ENCODE measurements at regions not wholly inside any gene's neighbourhood (a gene's known extent, or its start where the extent isn't known, plus 50 kb on each side); places are given as distances from the start of the nearest gene placed in this dataset.

- Histone ChIP-seq H3K27me3 (replicated peaks; ENCODE audit: control insufficient read depth, insufficient read depth, low read length) (no peaks in the 10 kb centered on the region), H3K4me3 (ENCODE audit: low read depth, low read length) (no peak overlapping the region), H3K4me1 (peaks cover 7% of the 10 kb centered on the region), H3K9me3 (no peaks in the 10 kb centered on the region), H3K36me3 (ENCODE audit: control insufficient read depth, insufficient read depth, low read length) (no peaks in the 10 kb centered on the region)
- H3K4me1 Mint-ChIP-seq (ENCODE audit: low read depth, unreplicated experiment) = peaks cover 8% of the 10 kb centered on the region
- no peak overlapping the region for H3K27ac Mint-ChIP-seq (ENCODE audit: unreplicated experiment)
- CTCF ChIA-PET = no interaction called here
- intact Hi-C loops (cut with micrococcal nuclease; ENCODE audit: unreplicated experiment) = no loop called here
- no peaks in the 10 kb centered on the region for H3K27me3 Mint-ChIP-seq (ENCODE audit: insufficient read depth, unreplicated experiment)
- no peaks in the 10 kb centered on the region for H3K9me3 Mint-ChIP-seq (ENCODE audit: unreplicated experiment)
- no TSS peak for BruUV-seq (replicated peaks)
- H3K36me3 Mint-ChIP-seq (ENCODE audit: insufficient read depth, unreplicated experiment) = no peaks in the 10 kb centered on the region
- TF ChIP-seq CTCF (IDR thresholded peaks at IDR 0.05; ENCODE audit: insufficient read depth in 1 of 2, low read depth in 1 of 2, low read length in 1 of 2, severe bottlenecking in 1 of 2, unreplicated experiment in 1 of 2) = no peak
- no peak for DNase-seq
- no peak overlapping the region for H3K4me3 Mint-ChIP-seq (ENCODE audit: unreplicated experiment)
- POLR2A ChIA-PET = no interaction called here
Measured at GRCh38 chr21:27776925-27777553, 810.2 kb upstream of the ADAMTS5 start.

- no peak overlapping the region for H3K4me3 ChIP-seq (ENCODE audit: low read depth, low read length)
- no peaks in the 10 kb centered on the region for H3K9me3 ChIP-seq
- Mint-ChIP-seq H3K4me1 (ENCODE audit: low read depth, unreplicated experiment) (no peaks in the 10 kb centered on the region), H3K36me3 (ENCODE audit: insufficient read depth, unreplicated experiment) (no peaks in the 10 kb centered on the region), H3K27ac (ENCODE audit: unreplicated experiment) (no peak overlapping the region), H3K27me3 (ENCODE audit: insufficient read depth, unreplicated experiment) (no peaks in the 10 kb centered on the region), H3K4me3 (ENCODE audit: unreplicated experiment) (no peak overlapping the region), H3K9me3 (ENCODE audit: unreplicated experiment) (no peaks in the 10 kb centered on the region)
- DNase-seq = no peak
- H3K36me3 ChIP-seq (ENCODE audit: control insufficient read depth, insufficient read depth, low read length) = no peaks in the 10 kb centered on the region
- ChIA-PET POLR2A (no interaction called here), CTCF (no interaction called here)
- TF ChIP-seq CTCF (IDR thresholded peaks at IDR 0.05; ENCODE audit: insufficient read depth in 1 of 2, low read depth in 1 of 2, low read length in 1 of 2, severe bottlenecking in 1 of 2, unreplicated experiment in 1 of 2) = no peak
- no peaks in the 10 kb centered on the region for H3K4me1 ChIP-seq
- no peaks in the 10 kb centered on the region for H3K27me3 ChIP-seq (replicated peaks; ENCODE audit: control insufficient read depth, insufficient read depth, low read length)
- intact Hi-C loops (cut with micrococcal nuclease; ENCODE audit: unreplicated experiment) = no loop called here
- BruUV-seq (replicated peaks) = no TSS peak
Measured at GRCh38 chr21:27772816-27773215, 805.9 kb upstream of the ADAMTS5 start.

GRCh38 chr21:27771938-27772483 is 805.1 kb upstream of the ADAMTS5 start:
- ChIA-PET CTCF (no interaction called here), POLR2A (no interaction called here)
- no peak overlapping the region for H3K4me3 ChIP-seq (ENCODE audit: low read depth, low read length)
- H3K4me1 ChIP-seq = no peaks in the 10 kb centered on the region
- no peaks in the 10 kb centered on the region for H3K36me3 Mint-ChIP-seq (ENCODE audit: insufficient read depth, unreplicated experiment)
- no peak overlapping the region for H3K27ac Mint-ChIP-seq (ENCODE audit: unreplicated experiment)
- H3K4me3 Mint-ChIP-seq (ENCODE audit: unreplicated experiment) = no peak overlapping the region
- no peaks in the 10 kb centered on the region for H3K27me3 ChIP-seq (replicated peaks; ENCODE audit: control insufficient read depth, insufficient read depth, low read length)
- no peaks in the 10 kb centered on the region for H3K36me3 ChIP-seq (ENCODE audit: control insufficient read depth, insufficient read depth, low read length)
- no peaks in the 10 kb centered on the region for H3K9me3 Mint-ChIP-seq (ENCODE audit: unreplicated experiment)
- no peaks in the 10 kb centered on the region for H3K4me1 Mint-ChIP-seq (ENCODE audit: low read depth, unreplicated experiment)
- intact Hi-C loops (cut with micrococcal nuclease; ENCODE audit: unreplicated experiment) = no loop called here
- H3K27me3 Mint-ChIP-seq (ENCODE audit: insufficient read depth, unreplicated experiment) = no peaks in the 10 kb centered on the region
- H3K9me3 ChIP-seq = no peaks in the 10 kb centered on the region
- BruUV-seq (replicated peaks) = no TSS peak
- no peak for DNase-seq
- no peak for TF ChIP-seq CTCF (IDR thresholded peaks at IDR 0.05; ENCODE audit: insufficient read depth in 1 of 2, low read depth in 1 of 2, low read length in 1 of 2, severe bottlenecking in 1 of 2, unreplicated experiment in 1 of 2)

All from Caco-2 (cell line).